Activated T-cell treated with anti-CD3 and anti-CD28 coated beads, Interleukin-2, amount 50 U/mL, for 72 hours (primary cell): ENCODE measurements at regions not wholly inside any gene's neighbourhood (a gene's known extent, or its start where the extent isn't known, plus 50 kb on each side); places are given as distances from the start of the nearest gene placed in this dataset.

Experiments
- ATAC-seq, 2 donors: fragments of 150-1000 bp; cut with Tn5 transposase; replicated peaks in 1 of 2; 2 replicates each; pipeline ENCODE4 v1.10.0; 2021; ENCODE audit warnings: moderate library complexity in 2 of 2, mild to moderate bottlenecking in 1 of 2
- DNase-seq, 2 donors: peaks; one replicate each; pipeline ENCODE4 v3.0.0; 2021 to 2022; ENCODE audit warnings: mixed read lengths in 1 of 2
- H3K27ac Mint-ChIP-seq: one replicate; pipeline ENCODE4 v1.8.0; 2022; ENCODE audit warnings: mild to moderate bottlenecking, moderate library complexity, mixed read lengths
- H3K27me3 Mint-ChIP-seq: one replicate; pipeline ENCODE4 v1.8.0; 2022; ENCODE audit warnings: low read depth, mixed read lengths
- H3K36me3 Mint-ChIP-seq, 2 donors: one replicate each; pipeline ENCODE4 v1.8.0; 2022; ENCODE audit warnings: mixed read lengths in 2 of 2, mild to moderate bottlenecking in 1 of 2; ENCODE audit not compliant: insufficient read depth in 2 of 2
- H3K4me1 Mint-ChIP-seq: one replicate; pipeline ENCODE4 v1.8.0; 2022; ENCODE audit warnings: low read depth, mixed read lengths
- H3K4me3 Mint-ChIP-seq, 2 donors: one replicate each; pipeline ENCODE4 v1.8.0; 2022; ENCODE audit warnings: mild to moderate bottlenecking in 2 of 2, mixed read lengths in 2 of 2, moderate library complexity in 2 of 2
- H3K9me3 Mint-ChIP-seq, 2 donors: one replicate each; pipeline ENCODE4 v1.8.0; 2022; ENCODE audit warnings: mixed read lengths in 2 of 2

GRCh38 chr2:147521936-147522335 is 322.9 kb upstream of the ACVR2A start:
- H3K36me3 Mint-ChIP-seq, result no peaks in the 10 kb centered on the region
- ATAC-seq, result no peak
- no peaks in the 10 kb centered on the region for H3K27me3 Mint-ChIP-seq
- no peaks in the 10 kb centered on the region for H3K4me1 Mint-ChIP-seq
- no peak overlapping the region for H3K4me3 Mint-ChIP-seq
- no peak for DNase-seq
- peaks cover 0 to 5% of the 10 kb centered on the region in 2 donors for H3K9me3 Mint-ChIP-seq
- H3K27ac Mint-ChIP-seq, result no peak overlapping the region

GRCh38 chr2:147520817-147521216 is 324.0 kb upstream of the ACVR2A start:
- H3K4me1 Mint-ChIP-seq, result no peaks in the 10 kb centered on the region
- peaks cover 0 to 5% of the 10 kb centered on the region in 2 donors for H3K9me3 Mint-ChIP-seq
- H3K27me3 Mint-ChIP-seq, result no peaks in the 10 kb centered on the region
- H3K36me3 Mint-ChIP-seq, result no peaks in the 10 kb centered on the region
- H3K4me3 Mint-ChIP-seq, result no peak overlapping the region
- DNase-seq, result no peak
- ATAC-seq, result no peak
- no peak overlapping the region for H3K27ac Mint-ChIP-seq

DNA sequence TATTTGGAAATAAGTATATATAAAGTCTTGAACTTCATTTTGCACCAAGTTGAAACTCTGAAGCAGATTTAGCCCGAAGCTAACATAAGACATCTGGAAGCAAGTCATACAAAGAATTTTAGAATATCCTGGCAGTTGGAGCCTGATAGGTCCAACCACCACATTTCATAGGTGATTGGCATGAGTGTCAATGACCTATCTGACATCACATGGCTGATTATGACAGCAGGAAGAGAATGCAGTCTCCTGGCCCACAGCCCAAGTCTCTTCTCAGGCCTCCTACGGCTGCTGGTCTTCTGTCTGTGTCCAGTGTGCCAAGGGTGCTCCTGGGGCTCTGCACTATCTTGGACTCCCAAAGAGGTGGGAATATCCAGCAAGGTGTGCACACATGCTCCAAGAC is 325.7 kb upstream of the ACVR2A start:
- DNase-seq, result no peak
- H3K9me3 Mint-ChIP-seq, result peaks cover 0 to 5% of the 10 kb centered on the region in 2 donors
- ATAC-seq, result no peak
- no peak overlapping the region for H3K4me3 Mint-ChIP-seq
- H3K27me3 Mint-ChIP-seq, result no peaks in the 10 kb centered on the region
- H3K4me1 Mint-ChIP-seq, result no peaks in the 10 kb centered on the region
- H3K36me3 Mint-ChIP-seq, result no peaks in the 10 kb centered on the region
- H3K27ac Mint-ChIP-seq, result no peak overlapping the region

- Mint-ChIP-seq H3K9me3 (no peaks in the 10 kb centered on the region), H3K27me3 (no peaks in the 10 kb centered on the region), H3K36me3 (no peaks in the 10 kb centered on the region), H3K4me3 (no peak overlapping the region), H3K27ac (no peak overlapping the region), H3K4me1 (peaks cover 6% of the 10 kb centered on the region)
- ATAC-seq (no peak), DNase-seq (no peak)
Measured at GRCh38 chr2:147515213-147515612, 329.6 kb upstream of the ACVR2A start.

GRCh38 chr2:147512206-147512605 is 332.6 kb upstream of the ACVR2A start:
- H3K4me3 Mint-ChIP-seq, result no peak overlapping the region
- H3K36me3 Mint-ChIP-seq, result no peaks in the 10 kb centered on the region
- no peak overlapping the region for H3K27ac Mint-ChIP-seq
- DNase-seq (no peak), ATAC-seq (no peak)
- H3K9me3 Mint-ChIP-seq, result no peaks in the 10 kb centered on the region
- no peaks in the 10 kb centered on the region for H3K27me3 Mint-ChIP-seq
- H3K4me1 Mint-ChIP-seq, result peaks cover 6% of the 10 kb centered on the region

DNA sequence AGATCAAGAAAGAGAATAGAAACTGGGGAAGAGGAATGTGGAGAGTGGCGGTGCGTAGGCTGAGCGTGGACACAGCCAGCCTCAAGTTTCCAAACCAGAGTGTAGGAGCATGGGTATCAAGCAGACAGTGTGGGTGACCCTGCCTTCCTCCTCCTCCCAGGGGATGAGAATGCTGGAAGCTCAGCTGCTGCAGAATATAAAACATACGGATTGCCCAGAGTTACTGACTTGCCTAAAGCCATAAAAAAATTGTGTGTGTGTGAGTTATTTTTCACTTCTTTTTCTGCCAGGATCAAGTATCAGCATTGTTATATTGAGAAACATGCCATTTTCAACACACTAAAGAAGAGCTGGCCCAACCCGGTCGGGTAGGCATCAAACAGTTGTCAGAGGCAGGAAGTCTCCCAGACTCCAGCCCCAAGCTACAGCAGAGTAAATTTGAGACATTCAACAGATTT is 333.3 kb upstream of the ACVR2A start:
- H3K9me3 Mint-ChIP-seq, result no peaks in the 10 kb centered on the region
- H3K4me3 Mint-ChIP-seq, result no peak overlapping the region
- ATAC-seq, result no peak

DNA sequence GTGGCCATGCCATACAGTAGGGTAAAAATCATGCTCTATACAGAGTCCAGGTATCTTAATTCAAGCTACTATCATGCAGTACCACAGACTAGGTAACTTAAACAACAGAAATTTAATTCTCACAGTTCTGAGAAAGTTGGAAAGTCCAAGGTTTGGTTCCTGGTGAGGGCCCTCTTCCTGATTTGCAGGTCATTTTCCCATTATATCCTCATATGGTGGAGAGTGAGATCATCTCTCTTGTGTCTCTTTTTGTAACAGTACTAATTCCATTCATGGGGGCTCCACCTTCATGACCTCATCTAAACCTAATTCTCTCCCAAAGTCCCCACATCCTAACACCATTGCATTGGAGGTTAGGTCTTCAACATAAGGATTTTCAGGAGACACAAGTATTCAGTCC is 335.0 kb upstream of the ACVR2A start:
- ATAC-seq (no peak), DNase-seq (no peak)
- Mint-ChIP-seq H3K27ac (no peak overlapping the region), H3K27me3 (no peaks in the 10 kb centered on the region), H3K4me3 (no peak overlapping the region), H3K36me3 (no peaks in the 10 kb centered on the region), H3K4me1 (peaks cover 6% of the 10 kb centered on the region), H3K9me3 (no peaks in the 10 kb centered on the region)

More for the DNA sequence above, 333.3 kb upstream of the ACVR2A start:
- Mint-ChIP-seq H3K36me3 (no peaks in the 10 kb centered on the region), H3K27ac (no peak overlapping the region), H3K4me1 (peaks cover 6% of the 10 kb centered on the region), H3K27me3 (no peaks in the 10 kb centered on the region)
- no peak for DNase-seq

GRCh38 chr2:147506889-147507288 is 337.9 kb upstream of the ACVR2A start:
- peaks cover 6% of the 10 kb centered on the region for H3K4me1 Mint-ChIP-seq
- DNase-seq (no peak), ATAC-seq (no peak)
- H3K27me3 Mint-ChIP-seq, result no peaks in the 10 kb centered on the region
- no peak overlapping the region for H3K27ac Mint-ChIP-seq
- H3K36me3 Mint-ChIP-seq, result no peaks in the 10 kb centered on the region
- H3K9me3 Mint-ChIP-seq, result no peaks in the 10 kb centered on the region
- no peak overlapping the region for H3K4me3 Mint-ChIP-seq

DNA sequence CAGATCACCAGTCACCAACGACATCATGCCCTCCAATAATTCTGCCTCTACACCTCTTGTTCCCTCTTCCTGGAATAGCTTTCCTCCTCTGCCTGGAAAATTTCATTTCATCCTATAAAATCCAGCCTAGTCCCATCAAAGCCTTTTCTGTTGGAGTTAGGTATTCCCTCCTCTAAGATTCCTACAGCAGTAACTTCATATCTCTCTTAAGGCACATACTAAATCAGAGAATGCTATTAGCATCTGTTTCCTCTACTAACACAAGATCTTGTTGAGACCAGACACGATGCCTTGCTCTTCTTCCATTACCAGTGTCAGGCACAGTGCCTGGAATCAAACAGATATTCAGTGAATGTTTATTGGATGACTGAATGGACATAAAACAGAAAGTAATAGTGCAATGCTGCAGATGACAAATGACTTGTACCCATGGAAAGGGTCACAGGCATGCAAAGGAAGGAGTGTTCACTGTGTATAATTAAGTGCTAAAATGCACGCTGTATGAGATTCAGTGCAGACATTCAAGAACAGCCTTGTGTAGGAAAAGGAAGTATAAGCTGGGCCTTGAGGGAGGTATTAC is 342.0 kb upstream of the ACVR2A start:
- DNase-seq (no peak), ATAC-seq (no peak)
- H3K9me3 Mint-ChIP-seq, result no peaks in the 10 kb centered on the region
- H3K4me3 Mint-ChIP-seq, result no peak overlapping the region
- H3K27ac Mint-ChIP-seq, result no peak overlapping the region
- H3K4me1 Mint-ChIP-seq, result peaks cover 19% of the 10 kb centered on the region
- H3K36me3 Mint-ChIP-seq, result no peaks in the 10 kb centered on the region
- H3K27me3 Mint-ChIP-seq, result no peaks in the 10 kb centered on the region

DNA sequence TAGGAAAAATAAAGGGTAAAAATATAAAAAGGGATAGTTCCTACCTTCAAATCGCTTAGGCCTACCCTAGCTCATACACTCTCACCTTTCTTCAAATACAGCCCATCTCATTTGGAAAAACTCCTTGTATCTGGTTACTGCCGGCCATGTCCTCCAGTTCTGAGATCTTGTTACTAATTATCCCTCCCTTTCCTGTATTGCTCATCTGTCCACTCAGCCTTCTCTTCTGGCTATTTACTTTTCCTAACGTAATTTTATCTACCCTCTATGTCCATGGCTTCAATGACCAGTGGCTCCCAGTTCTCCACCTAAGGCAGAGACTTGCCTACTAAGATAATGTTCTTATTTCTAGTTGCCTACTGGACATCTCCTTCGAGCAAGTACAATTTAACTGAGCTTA is 342.9 kb upstream of the ACVR2A start:
- Mint-ChIP-seq H3K4me3 (no peak overlapping the region), H3K27me3 (no peaks in the 10 kb centered on the region), H3K9me3 (no peaks in the 10 kb centered on the region), H3K36me3 (no peaks in the 10 kb centered on the region), H3K27ac (no peak overlapping the region), H3K4me1 (peaks cover 19% of the 10 kb centered on the region)
- DNase-seq, result no peak
- no peak for ATAC-seq

DNA sequence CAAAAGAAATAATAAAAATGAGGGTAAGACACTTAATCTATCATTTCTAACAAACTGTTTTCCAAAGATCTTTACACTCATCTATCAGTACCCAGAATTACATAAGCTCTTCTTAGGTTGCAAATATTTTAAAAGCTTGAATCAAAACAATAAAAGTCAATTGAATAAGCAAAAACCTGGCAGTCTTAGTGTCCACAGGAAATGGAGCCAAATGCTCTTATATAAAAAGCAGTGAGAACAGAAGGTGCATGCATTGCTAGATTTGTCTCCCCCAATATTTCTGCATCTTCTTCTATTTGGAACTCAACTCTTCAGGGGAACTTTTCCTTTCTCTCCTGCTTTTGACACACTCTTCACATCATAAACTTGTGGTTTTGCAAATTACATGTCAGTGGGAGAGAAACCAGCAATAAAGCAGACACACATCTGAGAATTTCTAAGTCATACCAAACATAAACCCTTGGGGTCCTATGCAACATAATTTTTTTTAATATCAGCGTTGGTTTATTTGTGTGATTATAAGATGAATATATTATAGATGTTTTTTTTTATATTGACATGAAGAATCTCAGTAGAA is 343.9 kb upstream of the ACVR2A start:
- H3K4me3 Mint-ChIP-seq, result peak overlapping the region in 1 of 2 donors; percentile 8
- H3K4me1 Mint-ChIP-seq, result peaks cover 19% of the 10 kb centered on the region
- DNase-seq (no peak), ATAC-seq (no peak)
- H3K36me3 Mint-ChIP-seq, result no peaks in the 10 kb centered on the region
- H3K27ac Mint-ChIP-seq, result peak overlapping the region; percentile 31
- no peaks in the 10 kb centered on the region for H3K9me3 Mint-ChIP-seq
- H3K27me3 Mint-ChIP-seq, result no peaks in the 10 kb centered on the region

- DNase-seq (no peak), ATAC-seq (peak in 1 of 2 donors; percentile 36)
- H3K27me3 Mint-ChIP-seq, result no peaks in the 10 kb centered on the region
- H3K4me1 Mint-ChIP-seq, result peaks cover 19% of the 10 kb centered on the region
- no peaks in the 10 kb centered on the region for H3K36me3 Mint-ChIP-seq
- peaks cover 0 to 2% of the 10 kb centered on the region in 2 donors for H3K9me3 Mint-ChIP-seq
- H3K27ac Mint-ChIP-seq, result peak overlapping the region; percentile 79
- peak overlapping the region; percentile 23 to 63 for H3K4me3 Mint-ChIP-seq
Measured at GRCh38 chr2:147500229-147500628, 344.6 kb upstream of the ACVR2A start.

DNA sequence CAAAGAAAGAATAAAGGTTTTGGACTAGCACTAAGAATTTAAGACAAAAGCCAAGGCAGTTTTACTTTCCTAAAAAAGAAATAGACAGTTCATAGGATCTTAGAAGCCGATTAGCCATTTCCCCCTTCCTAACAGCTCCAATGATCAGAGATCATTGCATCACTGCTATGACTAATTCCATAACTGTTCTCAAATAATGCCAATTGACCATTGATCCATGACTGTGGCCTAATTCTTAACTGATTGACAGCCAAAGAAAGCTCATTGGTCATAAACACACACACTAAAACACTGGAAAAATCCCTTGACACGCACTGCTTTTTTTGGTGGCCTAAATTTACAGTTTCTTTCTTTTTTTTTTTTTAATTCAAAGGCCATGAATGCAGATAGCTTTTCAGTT is 345.0 kb upstream of the ACVR2A start:
- no peak for ATAC-seq
- no peaks in the 10 kb centered on the region for H3K27me3 Mint-ChIP-seq
- H3K9me3 Mint-ChIP-seq, result peaks cover 0 to 2% of the 10 kb centered on the region in 2 donors

GRCh38 chr2:147495734-147496133 is 349.1 kb upstream of the ACVR2A start:
- no peak overlapping the region for H3K4me3 Mint-ChIP-seq
- ATAC-seq, result no peak
- peaks cover 1 to 4% of the 10 kb centered on the region in 2 donors for H3K9me3 Mint-ChIP-seq
- H3K27me3 Mint-ChIP-seq, result no peaks in the 10 kb centered on the region
- DNase-seq, result no peak
- no peak overlapping the region for H3K27ac Mint-ChIP-seq
- no peaks in the 10 kb centered on the region for H3K36me3 Mint-ChIP-seq
- peaks cover 21% of the 10 kb centered on the region for H3K4me1 Mint-ChIP-seq

More for the DNA sequence above, 345.0 kb upstream of the ACVR2A start:
- Mint-ChIP-seq H3K36me3 (no peaks in the 10 kb centered on the region), H3K4me1 (peaks cover 19% of the 10 kb centered on the region), H3K27ac (peak overlapping the region; percentile 79), H3K4me3 (peak overlapping the region; percentile 23 to 63)
- no peak for DNase-seq
